ENCODE measurements at regions not wholly inside any gene's neighbourhood (a gene's known extent, or its start where the extent isn't known, plus 50 kb on each side); places are given as distances from the start of the nearest gene placed in this dataset.

GRCh38 chr2:10183146-10183675, 60.7 kb downstream of the RRM2 start:
- TF ChIP-seq JUND (IDR thresholded peaks at IDR 0.05) (no peak), YY1 (IDR thresholded peaks at IDR 0.05) (no peak), SP1 (IDR thresholded peaks at IDR 0.05) (no peak), GABPA (IDR thresholded peaks at IDR 0.05 in 1 of 2, conservative IDR thresholded peaks at IDR 0.05 in 1 of 2) (no peak), EGR1 (IDR thresholded peaks at IDR 0.05; ENCODE audit: low read depth in 2 of 2) (no peak), MAX (IDR thresholded peaks at IDR 0.05) (no peak), TAF1 (conservative IDR thresholded peaks at IDR 0.05) (no peak), RXRA (IDR thresholded peaks at IDR 0.05) (no peak)
- TF ChIP-seq, protein P1, sequence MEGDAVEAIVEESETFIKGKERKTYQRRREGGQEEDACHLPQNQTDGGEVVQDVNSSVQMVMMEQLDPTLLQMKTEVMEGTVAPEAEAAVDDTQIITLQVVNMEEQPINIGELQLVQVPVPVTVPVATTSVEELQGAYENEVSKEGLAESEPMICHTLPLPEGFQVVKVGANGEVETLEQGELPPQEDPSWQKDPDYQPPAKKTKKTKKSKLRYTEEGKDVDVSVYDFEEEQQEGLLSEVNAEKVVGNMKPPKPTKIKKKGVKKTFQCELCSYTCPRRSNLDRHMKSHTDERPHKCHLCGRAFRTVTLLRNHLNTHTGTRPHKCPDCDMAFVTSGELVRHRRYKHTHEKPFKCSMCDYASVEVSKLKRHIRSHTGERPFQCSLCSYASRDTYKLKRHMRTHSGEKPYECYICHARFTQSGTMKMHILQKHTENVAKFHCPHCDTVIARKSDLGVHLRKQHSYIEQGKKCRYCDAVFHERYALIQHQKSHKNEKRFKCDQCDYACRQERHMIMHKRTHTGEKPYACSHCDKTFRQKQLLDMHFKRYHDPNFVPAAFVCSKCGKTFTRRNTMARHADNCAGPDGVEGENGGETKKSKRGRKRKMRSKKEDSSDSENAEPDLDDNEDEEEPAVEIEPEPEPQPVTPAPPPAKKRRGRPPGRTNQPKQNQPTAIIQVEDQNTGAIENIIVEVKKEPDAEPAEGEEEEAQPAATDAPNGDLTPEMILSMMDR (IDR thresholded peaks at IDR 0.05; ENCODE audit: low read depth, low read length, missing input control), result no peak
- TF ChIP-seq, protein P2, sequence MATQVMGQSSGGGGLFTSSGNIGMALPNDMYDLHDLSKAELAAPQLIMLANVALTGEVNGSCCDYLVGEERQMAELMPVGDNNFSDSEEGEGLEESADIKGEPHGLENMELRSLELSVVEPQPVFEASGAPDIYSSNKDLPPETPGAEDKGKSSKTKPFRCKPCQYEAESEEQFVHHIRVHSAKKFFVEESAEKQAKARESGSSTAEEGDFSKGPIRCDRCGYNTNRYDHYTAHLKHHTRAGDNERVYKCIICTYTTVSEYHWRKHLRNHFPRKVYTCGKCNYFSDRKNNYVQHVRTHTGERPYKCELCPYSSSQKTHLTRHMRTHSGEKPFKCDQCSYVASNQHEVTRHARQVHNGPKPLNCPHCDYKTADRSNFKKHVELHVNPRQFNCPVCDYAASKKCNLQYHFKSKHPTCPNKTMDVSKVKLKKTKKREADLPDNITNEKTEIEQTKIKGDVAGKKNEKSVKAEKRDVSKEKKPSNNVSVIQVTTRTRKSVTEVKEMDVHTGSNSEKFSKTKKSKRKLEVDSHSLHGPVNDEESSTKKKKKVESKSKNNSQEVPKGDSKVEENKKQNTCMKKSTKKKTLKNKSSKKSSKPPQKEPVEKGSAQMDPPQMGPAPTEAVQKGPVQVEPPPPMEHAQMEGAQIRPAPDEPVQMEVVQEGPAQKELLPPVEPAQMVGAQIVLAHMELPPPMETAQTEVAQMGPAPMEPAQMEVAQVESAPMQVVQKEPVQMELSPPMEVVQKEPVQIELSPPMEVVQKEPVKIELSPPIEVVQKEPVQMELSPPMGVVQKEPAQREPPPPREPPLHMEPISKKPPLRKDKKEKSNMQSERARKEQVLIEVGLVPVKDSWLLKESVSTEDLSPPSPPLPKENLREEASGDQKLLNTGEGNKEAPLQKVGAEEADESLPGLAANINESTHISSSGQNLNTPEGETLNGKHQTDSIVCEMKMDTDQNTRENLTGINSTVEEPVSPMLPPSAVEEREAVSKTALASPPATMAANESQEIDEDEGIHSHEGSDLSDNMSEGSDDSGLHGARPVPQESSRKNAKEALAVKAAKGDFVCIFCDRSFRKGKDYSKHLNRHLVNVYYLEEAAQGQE (IDR thresholded peaks at IDR 0.05), result no peak
- TF ChIP-seq, protein P3, sequence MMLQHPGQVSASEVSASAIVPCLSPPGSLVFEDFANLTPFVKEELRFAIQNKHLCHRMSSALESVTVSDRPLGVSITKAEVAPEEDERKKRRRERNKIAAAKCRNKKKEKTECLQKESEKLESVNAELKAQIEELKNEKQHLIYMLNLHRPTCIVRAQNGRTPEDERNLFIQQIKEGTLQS (IDR thresholded peaks at IDR 0.05), result no peak
- TF ChIP-seq, protein P4, sequence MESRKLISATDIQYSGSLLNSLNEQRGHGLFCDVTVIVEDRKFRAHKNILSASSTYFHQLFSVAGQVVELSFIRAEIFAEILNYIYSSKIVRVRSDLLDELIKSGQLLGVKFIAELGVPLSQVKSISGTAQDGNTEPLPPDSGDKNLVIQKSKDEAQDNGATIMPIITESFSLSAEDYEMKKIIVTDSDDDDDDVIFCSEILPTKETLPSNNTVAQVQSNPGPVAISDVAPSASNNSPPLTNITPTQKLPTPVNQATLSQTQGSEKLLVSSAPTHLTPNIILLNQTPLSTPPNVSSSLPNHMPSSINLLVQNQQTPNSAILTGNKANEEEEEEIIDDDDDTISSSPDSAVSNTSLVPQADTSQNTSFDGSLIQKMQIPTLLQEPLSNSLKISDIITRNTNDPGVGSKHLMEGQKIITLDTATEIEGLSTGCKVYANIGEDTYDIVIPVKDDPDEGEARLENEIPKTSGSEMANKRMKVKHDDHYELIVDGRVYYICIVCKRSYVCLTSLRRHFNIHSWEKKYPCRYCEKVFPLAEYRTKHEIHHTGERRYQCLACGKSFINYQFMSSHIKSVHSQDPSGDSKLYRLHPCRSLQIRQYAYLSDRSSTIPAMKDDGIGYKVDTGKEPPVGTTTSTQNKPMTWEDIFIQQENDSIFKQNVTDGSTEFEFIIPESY (IDR thresholded peaks at IDR 0.05), result no peak

Measured in liver (tissue), 3 donors.